ENCODE measurements at regions not wholly inside any gene's neighbourhood (a gene's known extent, or its start where the extent isn't known, plus 50 kb on each side); places are given as distances from the start of the nearest gene placed in this dataset.
"Not testable (repeated sequence)": the region's sequence is repeated elsewhere in the genome, so short reads cannot be mapped to it uniquely, and the experiment has no call there.

GRCh38 chr1:212515329-212515760 lies 82.6 kb downstream of the NENF start:
- intact Hi-C loops (cut with micrococcal nuclease; ENCODE audit: unreplicated experiment) = no loop called here
- TF ChIP-seq RAD21 (IDR thresholded peaks at IDR 0.05; ENCODE audit: insufficient read depth, low read depth, low read length) (no peak), IRF4 (IDR thresholded peaks at IDR 0.05; ENCODE audit: low read depth, low read length) (no peak)
- ChIA-PET SMC1A (ENCODE audit: uncharacterized antibody, unreplicated experiment) (interaction anchor here (0.6 to 1.2 kb wide), 2 partner anchors 13 to 452 kb away, joined by 3 read pairs; no protein-coding TSS in a partner anchor), POLR2A (interaction anchor here (0.5 kb wide), 1 partner anchor 28 kb away, joined by 3 read pairs; no protein-coding TSS in a partner anchor), RAD21 (ENCODE audit: unreplicated experiment) (no interaction called here), CTCF (no interaction called here)
- Histone ChIP-seq H3K4me2 (ENCODE audit: control insufficient read depth, insufficient read depth) (no peak overlapping the region), H3K9ac (ENCODE audit: control insufficient read depth, insufficient read depth, low read length) (no peak overlapping the region), H2AFZ (ENCODE audit: control insufficient read depth, low read depth, low read length) (no peak overlapping the region), H3K27ac (ENCODE audit: control insufficient read depth, insufficient read depth) (no peak overlapping the region), H3K4me1 (ENCODE audit: control insufficient read depth, insufficient read depth, low read length) (no peaks in the 10 kb centered on the region), H3K4me3 (no peak overlapping the region), H3K79me2 (ENCODE audit: control insufficient read depth, insufficient read depth, low read length) (no peaks in the 10 kb centered on the region), H3K36me3 (ENCODE audit: control insufficient read depth in 2 of 2, insufficient read depth in 2 of 2, low read length in 1 of 2) (no peaks in the 10 kb centered on the region), H4K20me1 (ENCODE audit: control insufficient read depth, insufficient read depth) (no peaks in the 10 kb centered on the region; the same call in 1 of the 2 replicates), H3K9me3 (replicated peaks; ENCODE audit: control insufficient read depth, insufficient read depth, low read length) (no peaks in the 10 kb centered on the region), H3K27me3 (replicated peaks in 1 of 2; ENCODE audit: control insufficient read depth in 2 of 2, insufficient read depth in 2 of 2, low read length in 1 of 2) (peaks cover 7 to 16% of the 10 kb centered on the region in 2 experiments)
- BruUV-seq (replicated peaks) = no TSS peak
- ATAC-seq (peak; percentile 46), FAIRE-seq (no peak), DNase-seq (ENCODE audit: low read depth, low spot score) (no peak)
- WGBS (ENCODE audit: insufficient coverage, insufficient replicate concordance, low lambda C conversion rate, missing lambda C conversion rate) = 58% methylated on average over 11 of the region's 12 CpGs
- in situ Hi-C loops (cut with MboI) = no loop called here

- DNase-seq (ENCODE audit: low read depth, low spot score); H3K9ac ChIP-seq (ENCODE audit: control insufficient read depth, insufficient read depth, low read length); H3K4me2 ChIP-seq (ENCODE audit: control insufficient read depth, insufficient read depth); H3K4me1 ChIP-seq (ENCODE audit: control insufficient read depth, insufficient read depth, low read length); H3K27ac ChIP-seq (ENCODE audit: control insufficient read depth, insufficient read depth); RAD21 ChIA-PET (ENCODE audit: unreplicated experiment); H3K36me3 ChIP-seq (ENCODE audit: control insufficient read depth in 2 of 2, insufficient read depth in 2 of 2, low read length in 1 of 2); FAIRE-seq; H3K4me3 ChIP-seq; intact Hi-C loops (cut with micrococcal nuclease; ENCODE audit: unreplicated experiment); ATAC-seq; H3K9me3 ChIP-seq (replicated peaks; ENCODE audit: control insufficient read depth, insufficient read depth, low read length); CTCF ChIA-PET; H3K79me2 ChIP-seq (ENCODE audit: control insufficient read depth, insufficient read depth, low read length); BruUV-seq (replicated peaks); in situ Hi-C loops (cut with MboI); H2AFZ ChIP-seq (ENCODE audit: control insufficient read depth, low read depth, low read length); H4K20me1 ChIP-seq (ENCODE audit: control insufficient read depth, insufficient read depth): not testable (repeated sequence)
- peaks cover 7 to 16% of the 10 kb centered on the region in 2 experiments for H3K27me3 ChIP-seq (replicated peaks in 1 of 2; ENCODE audit: control insufficient read depth in 2 of 2, insufficient read depth in 2 of 2, low read length in 1 of 2)
- 17% methylated on average over 3 of the region's 4 CpGs for WGBS (ENCODE audit: insufficient coverage, insufficient replicate concordance, low lambda C conversion rate, missing lambda C conversion rate)
- SMC1A ChIA-PET (ENCODE audit: uncharacterized antibody, unreplicated experiment) = interaction anchor here (0.6 to 1.2 kb wide), 2 partner anchors 12 to 452 kb away, joined by 3 read pairs; no protein-coding TSS in a partner anchor
- POLR2A ChIA-PET = interaction anchor here (0.5 kb wide), 1 partner anchor 50 kb away, joined by 3 read pairs; no protein-coding TSS in a partner anchor
These were observed 83.3 kb downstream of the NENF start for GRCh38 chr1:212516012-212516411.
